Caco-2 (cell line): ENCODE measurements at regions not wholly inside any gene's neighbourhood (a gene's known extent, or its start where the extent isn't known, plus 50 kb on each side); places are given as distances from the start of the nearest gene placed in this dataset.

Source experiments
- BruUV-seq: library from RNA; stranded (reverse); fragments of 400-500 nt; replicated peaks from 2 replicates; lab custom pipeline; 2021; lab: Mats Ljungman, UMichigan
- CTCF ChIA-PET: fragments of 300-600 bp; sonication (Branson Sonifier 250); formaldehyde crosslinking; loops from one replicate; lab custom pipeline; 2022; ENCODE audit warnings: antibody characterized with exemption; lab: Charles Lee
- POLR2A ChIA-PET: fragments of 300-600 bp; sonication (Branson Sonifier 250); formaldehyde crosslinking; loops from one replicate; lab custom pipeline; 2022; ENCODE audit warnings: antibody characterized with exemption; lab: Charles Lee
- DNase-seq, 2 experiments: peaks; one replicate each; pipeline versions ENCODE4 v3.0.0 to v3.0.0-alpha.2; 2020 to 2022
- H3K27me3 ChIP-seq: replicated peaks from 2 replicates; pipeline ENCODE4 v1.6.0; 2011; ENCODE audit warnings: low read length; ENCODE audit not compliant: control insufficient read depth, insufficient read depth
- H3K36me3 ChIP-seq: 2 replicates; pipeline ENCODE4 v1.5.1; 2011; ENCODE audit warnings: low read length; ENCODE audit not compliant: control insufficient read depth, insufficient read depth
- H3K4me1 ChIP-seq: fragments of 250-450 bp; sonication (Bioruptor Pico); 2 replicates; pipeline ENCODE4 v1.5.1; 2020; ENCODE audit warnings: mild to moderate bottlenecking
- H3K4me3 ChIP-seq: 2 replicates; pipeline ENCODE4 v1.5.1; 2011; ENCODE audit warnings: low read depth, mild to moderate bottlenecking, control low read depth, low read length
- H3K9me3 ChIP-seq: fragments of 250-450 bp; sonication (Bioruptor Pico); 2 replicates; pipeline ENCODE4 v1.5.1; 2020; ENCODE audit warnings: mild to moderate bottlenecking, moderate library complexity
- H3K27ac Mint-ChIP-seq: one replicate; pipeline ENCODE4 v1.8.0; 2022; ENCODE audit warnings: mixed read lengths; ENCODE audit not compliant: unreplicated experiment
- H3K27me3 Mint-ChIP-seq: one replicate; pipeline ENCODE4 v1.8.0; 2022; ENCODE audit warnings: mixed read lengths; ENCODE audit not compliant: insufficient read depth, unreplicated experiment
- H3K36me3 Mint-ChIP-seq: one replicate; pipeline ENCODE4 v1.8.0; 2022; ENCODE audit warnings: mild to moderate bottlenecking, mixed read lengths; ENCODE audit not compliant: insufficient read depth, unreplicated experiment
- H3K4me1 Mint-ChIP-seq: one replicate; pipeline ENCODE4 v1.8.0; 2022; ENCODE audit warnings: low read depth, mixed read lengths; ENCODE audit not compliant: unreplicated experiment
- H3K4me3 Mint-ChIP-seq: one replicate; pipeline ENCODE4 v1.8.0; 2022; ENCODE audit warnings: mild to moderate bottlenecking, moderate library complexity, mixed read lengths; ENCODE audit not compliant: unreplicated experiment
- H3K9me3 Mint-ChIP-seq: one replicate; pipeline ENCODE4 v1.8.0; 2022; ENCODE audit warnings: mixed read lengths; ENCODE audit not compliant: unreplicated experiment
- CTCF ChIP-seq, 2 experiments: fragments of 200-600 bp in 1 of 2; IDR thresholded peaks; 1 replicate in 1 of 2; 2 replicates in 1 of 2; pipeline versions ENCODE4 v1.5.1 to v1.8.0; 2011 to 2022; ENCODE audit warnings: antibody characterized with exemption in 1 of 2, control low read depth in 1 of 2, inconsistent platforms in 1 of 2, low read depth in 1 of 2, low read length in 1 of 2, mild to moderate bottlenecking in 1 of 2, moderate library complexity in 1 of 2; ENCODE audit not compliant: insufficient read depth in 1 of 2, severe bottlenecking in 1 of 2, unreplicated experiment in 1 of 2
- intact Hi-C: fragments of 100-400 bp; cut with micrococcal nuclease; formaldehyde crosslinking; loops from one replicate; pipeline ENCODE4 v1.10.0; 2022; ENCODE audit not compliant: unreplicated experiment

- no peaks in the 10 kb centered on the region for H3K9me3 Mint-ChIP-seq
- ChIA-PET CTCF (no interaction called here), POLR2A (no interaction called here)
- no peak for DNase-seq
- no peak for TF ChIP-seq CTCF (IDR thresholded peaks at IDR 0.05; ENCODE audit: insufficient read depth in 1 of 2, low read depth in 1 of 2, low read length in 1 of 2, severe bottlenecking in 1 of 2, unreplicated experiment in 1 of 2)
- H3K4me3 Mint-ChIP-seq, result no peak overlapping the region
- Histone ChIP-seq H3K4me3 (no peak overlapping the region), H3K4me1 (no peaks in the 10 kb centered on the region), H3K27me3 (no peaks in the 10 kb centered on the region), H3K36me3 (no peaks in the 10 kb centered on the region), H3K9me3 (no peaks in the 10 kb centered on the region)
- H3K27me3 Mint-ChIP-seq, result no peaks in the 10 kb centered on the region
- no peaks in the 10 kb centered on the region for H3K36me3 Mint-ChIP-seq
- BruUV-seq, result no TSS peak
- H3K4me1 Mint-ChIP-seq, result no peaks in the 10 kb centered on the region
- H3K27ac Mint-ChIP-seq, result no peak overlapping the region
- intact Hi-C loops, result no loop called here
Measured at GRCh38 chr3:173225351-173225750, 84.3 kb upstream of the SPATA16 start.

GRCh38 chr3:173221010-173221409 is 80.0 kb upstream of the SPATA16 start:
- POLR2A ChIA-PET, result no interaction called here
- H3K9me3 ChIP-seq, result no peaks in the 10 kb centered on the region
- intact Hi-C loops, result loop anchor here (1.0 kb wide), 1 partner anchor 332 kb away; no protein-coding TSS in a partner anchor
- no peak overlapping the region for H3K4me3 Mint-ChIP-seq
- no peaks in the 10 kb centered on the region for H3K4me1 Mint-ChIP-seq
- CTCF ChIA-PET, result no interaction called here
- no peaks in the 10 kb centered on the region for H3K36me3 ChIP-seq
- DNase-seq, result peak in 1 of 2 experiments; percentile 14
- H3K27me3 ChIP-seq, result no peaks in the 10 kb centered on the region
- peak in 1 of 2 experiments; percentile 59 for TF ChIP-seq CTCF (IDR thresholded peaks at IDR 0.05; ENCODE audit: insufficient read depth in 1 of 2, low read depth in 1 of 2, low read length in 1 of 2, severe bottlenecking in 1 of 2, unreplicated experiment in 1 of 2)
- H3K27me3 Mint-ChIP-seq, result no peaks in the 10 kb centered on the region
- no peaks in the 10 kb centered on the region for H3K4me1 ChIP-seq
- BruUV-seq, result no TSS peak
- no peak overlapping the region for H3K4me3 ChIP-seq
- H3K27ac Mint-ChIP-seq, result no peak overlapping the region
- no peaks in the 10 kb centered on the region for H3K9me3 Mint-ChIP-seq
- no peaks in the 10 kb centered on the region for H3K36me3 Mint-ChIP-seq

- H3K4me3 Mint-ChIP-seq, result no peak overlapping the region
- BruUV-seq, result no TSS peak
- ChIA-PET POLR2A (no interaction called here), CTCF (no interaction called here)
- no peaks in the 10 kb centered on the region for H3K27me3 Mint-ChIP-seq
- intact Hi-C loops, result no loop called here
- H3K4me1 ChIP-seq, result no peaks in the 10 kb centered on the region
- H3K27me3 ChIP-seq, result no peaks in the 10 kb centered on the region
- no peak overlapping the region for H3K27ac Mint-ChIP-seq
- H3K9me3 Mint-ChIP-seq, result no peaks in the 10 kb centered on the region
- no peaks in the 10 kb centered on the region for H3K9me3 ChIP-seq
- no peak for TF ChIP-seq CTCF (IDR thresholded peaks at IDR 0.05; ENCODE audit: insufficient read depth in 1 of 2, low read depth in 1 of 2, low read length in 1 of 2, severe bottlenecking in 1 of 2, unreplicated experiment in 1 of 2)
- H3K36me3 Mint-ChIP-seq, result no peaks in the 10 kb centered on the region
- H3K4me3 ChIP-seq, result no peak overlapping the region
- DNase-seq, result no peak
- H3K4me1 Mint-ChIP-seq, result no peaks in the 10 kb centered on the region
- no peaks in the 10 kb centered on the region for H3K36me3 ChIP-seq
Measured at GRCh38 chr3:173217127-173217526, 76.1 kb upstream of the SPATA16 start.
